ENCODE measurements at regions not wholly inside any gene's neighbourhood (a gene's known extent, or its start where the extent isn't known, plus 50 kb on each side); places are given as distances from the start of the nearest gene placed in this dataset.

- intact Hi-C loops (cut with micrococcal nuclease), result no loop called here
- H3K79me2 ChIP-seq (ENCODE audit: low read length), result no peaks in the 10 kb centered on the region
- no peak overlapping the region for H3K4me2 ChIP-seq (ENCODE audit: low read length)
- no peaks in the 10 kb centered on the region for H3K4me1 ChIP-seq (ENCODE audit: insufficient read depth, low read length)
- no peak overlapping the region for H3K9ac ChIP-seq (ENCODE audit: low read length)
- H3K36me3 ChIP-seq (ENCODE audit: low read depth, low read length), result no peaks in the 10 kb centered on the region
- no peaks in the 10 kb centered on the region for H3K27me3 ChIP-seq (ENCODE audit: low read length)
- CTCF ChIA-PET, result no interaction called here
- no peaks in the 10 kb centered on the region for H3K9me2 ChIP-seq (replicated peaks; ENCODE audit: low read length)
- no peaks in the 10 kb centered on the region for H3F3A ChIP-seq (ENCODE audit: low read length, unreplicated experiment)
- TF ChIP-seq CTCF (conservative IDR thresholded peaks at IDR 0.05; ENCODE audit: low read depth, low read length) (no peak), EZH2 (IDR thresholded peaks at IDR 0.05; ENCODE audit: low read length, unreplicated experiment) (no peak), EZH2phosphoT487 (IDR thresholded peaks at IDR 0.05; ENCODE audit: borderline replicate concordance, low read length) (no peak)
- no peak overlapping the region for H2AFZ ChIP-seq (ENCODE audit: low read length)
- POLR2A ChIA-PET (ENCODE audit: unreplicated experiment), result no interaction called here
- no peaks in the 10 kb centered on the region for H3K9me3 ChIP-seq (ENCODE audit: low read length)
- no peak overlapping the region for H3K27ac ChIP-seq (ENCODE audit: low read length)
- no peaks in the 10 kb centered on the region for H4K20me1 ChIP-seq (ENCODE audit: low read length)
- H3K4me3 ChIP-seq (ENCODE audit: low read length), result no peak overlapping the region
- ATAC-seq (no peak), DNase-seq (no peak)
- BruUV-seq (replicated peaks), result no TSS peak
Measured at GRCh38 chr3:174716956-174717505, 142.1 kb upstream of the NAALADL2 start.

GRCh38 chr3:174720717-174721116, 138.4 kb upstream of the NAALADL2 start:
- no peaks in the 10 kb centered on the region for H3K27me3 ChIP-seq (ENCODE audit: low read length)
- H3K4me1 ChIP-seq (ENCODE audit: insufficient read depth, low read length), result peaks cover 5% of the 10 kb centered on the region; the same call in 1 of the 2 replicates
- BruUV-seq (replicated peaks), result no TSS peak
- intact Hi-C loops (cut with micrococcal nuclease), result no loop called here
- no peak overlapping the region for H3K4me2 ChIP-seq (ENCODE audit: low read length)
- no peak overlapping the region for H3K9ac ChIP-seq (ENCODE audit: low read length)
- no peak for TF ChIP-seq EZH2phosphoT487 (IDR thresholded peaks at IDR 0.05; ENCODE audit: borderline replicate concordance, low read length)
- no peak for TF ChIP-seq CTCF (conservative IDR thresholded peaks at IDR 0.05; ENCODE audit: low read depth, low read length)
- no peak for TF ChIP-seq EZH2 (IDR thresholded peaks at IDR 0.05; ENCODE audit: low read length, unreplicated experiment)
- ChIA-PET POLR2A (ENCODE audit: unreplicated experiment) (no interaction called here), CTCF (no interaction called here)
- no peaks in the 10 kb centered on the region for H3K9me2 ChIP-seq (replicated peaks; ENCODE audit: low read length)
- no peaks in the 10 kb centered on the region for H3F3A ChIP-seq (ENCODE audit: low read length, unreplicated experiment)
- H3K9me3 ChIP-seq (ENCODE audit: low read length), result no peaks in the 10 kb centered on the region
- DNase-seq (no peak), ATAC-seq (no peak)
- no peak overlapping the region for H3K27ac ChIP-seq (ENCODE audit: low read length)
- H3K36me3 ChIP-seq (ENCODE audit: low read depth, low read length), result no peaks in the 10 kb centered on the region
- no peaks in the 10 kb centered on the region for H4K20me1 ChIP-seq (ENCODE audit: low read length)
- H3K4me3 ChIP-seq (ENCODE audit: low read length), result no peak overlapping the region
- no peak overlapping the region for H2AFZ ChIP-seq (ENCODE audit: low read length)
- no peaks in the 10 kb centered on the region for H3K79me2 ChIP-seq (ENCODE audit: low read length)

GRCh38 chr3:174725303-174725702, 133.8 kb upstream of the NAALADL2 start:
- peaks cover 5% of the 10 kb centered on the region; the same call in 1 of the 2 replicates for H3K4me1 ChIP-seq (ENCODE audit: insufficient read depth, low read length)
- DNase-seq, result no peak
- H3K9me3 ChIP-seq (ENCODE audit: low read length), result no peaks in the 10 kb centered on the region
- H3K27ac ChIP-seq (ENCODE audit: low read length), result no peak overlapping the region
- H3K9ac ChIP-seq (ENCODE audit: low read length), result no peak overlapping the region
- TF ChIP-seq CTCF (conservative IDR thresholded peaks at IDR 0.05; ENCODE audit: low read depth, low read length) (no peak), EZH2phosphoT487 (IDR thresholded peaks at IDR 0.05; ENCODE audit: borderline replicate concordance, low read length) (no peak), EZH2 (IDR thresholded peaks at IDR 0.05; ENCODE audit: low read length, unreplicated experiment) (no peak)
- POLR2A ChIA-PET (ENCODE audit: unreplicated experiment), result no interaction called here
- H3K4me3 ChIP-seq (ENCODE audit: low read length), result no peak overlapping the region
- no peak for ATAC-seq
- no peaks in the 10 kb centered on the region for H3F3A ChIP-seq (ENCODE audit: low read length, unreplicated experiment)
- no TSS peak for BruUV-seq (replicated peaks)
- no peak overlapping the region for H2AFZ ChIP-seq (ENCODE audit: low read length)
- CTCF ChIA-PET, result no interaction called here
- no peaks in the 10 kb centered on the region for H3K27me3 ChIP-seq (ENCODE audit: low read length)
- no peaks in the 10 kb centered on the region for H3K9me2 ChIP-seq (replicated peaks; ENCODE audit: low read length)
- no peaks in the 10 kb centered on the region for H3K36me3 ChIP-seq (ENCODE audit: low read depth, low read length)
- intact Hi-C loops (cut with micrococcal nuclease), result no loop called here
- no peaks in the 10 kb centered on the region for H3K79me2 ChIP-seq (ENCODE audit: low read length)
- H3K4me2 ChIP-seq (ENCODE audit: low read length), result no peak overlapping the region
- no peaks in the 10 kb centered on the region for H4K20me1 ChIP-seq (ENCODE audit: low read length)
